GM12873 (cell line): ENCODE measurements at regions not wholly inside any gene's neighbourhood (a gene's known extent, or its start where the extent isn't known, plus 50 kb on each side); places are given as distances from the start of the nearest gene placed in this dataset.

Experiments
- TF ChIP-seq, protein P1 (sequence below): IDR thresholded peaks from 2 replicates; pipeline ENCODE4 v1.5.1; 2012; ENCODE audit warnings: low read depth, mild to moderate bottlenecking, moderate library complexity, low read length, control low read depth; ENCODE audit not compliant: insufficient read depth; ENCODE audit errors: missing control alignments

DNA sequence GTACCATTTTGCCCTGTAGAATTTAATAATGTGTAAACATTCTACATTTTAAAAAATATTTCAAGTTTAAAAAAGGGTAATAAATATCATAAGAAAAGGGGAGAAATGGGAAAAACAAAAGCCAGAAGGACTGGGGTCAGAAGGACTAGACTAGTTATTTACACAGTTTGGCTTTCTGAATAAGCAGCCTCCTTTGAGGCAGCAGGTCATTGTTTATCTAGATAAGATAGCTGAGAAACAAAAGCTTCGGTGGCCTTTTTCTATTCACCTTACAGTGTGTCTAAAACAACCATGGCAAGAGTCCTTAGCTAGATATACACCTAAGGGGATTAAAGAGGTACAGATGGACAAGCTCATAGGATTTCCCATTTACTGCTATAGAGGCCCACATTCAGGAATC is 396.5 kb upstream of the PMFBP1 start:
- TF ChIP-seq, protein P1, sequence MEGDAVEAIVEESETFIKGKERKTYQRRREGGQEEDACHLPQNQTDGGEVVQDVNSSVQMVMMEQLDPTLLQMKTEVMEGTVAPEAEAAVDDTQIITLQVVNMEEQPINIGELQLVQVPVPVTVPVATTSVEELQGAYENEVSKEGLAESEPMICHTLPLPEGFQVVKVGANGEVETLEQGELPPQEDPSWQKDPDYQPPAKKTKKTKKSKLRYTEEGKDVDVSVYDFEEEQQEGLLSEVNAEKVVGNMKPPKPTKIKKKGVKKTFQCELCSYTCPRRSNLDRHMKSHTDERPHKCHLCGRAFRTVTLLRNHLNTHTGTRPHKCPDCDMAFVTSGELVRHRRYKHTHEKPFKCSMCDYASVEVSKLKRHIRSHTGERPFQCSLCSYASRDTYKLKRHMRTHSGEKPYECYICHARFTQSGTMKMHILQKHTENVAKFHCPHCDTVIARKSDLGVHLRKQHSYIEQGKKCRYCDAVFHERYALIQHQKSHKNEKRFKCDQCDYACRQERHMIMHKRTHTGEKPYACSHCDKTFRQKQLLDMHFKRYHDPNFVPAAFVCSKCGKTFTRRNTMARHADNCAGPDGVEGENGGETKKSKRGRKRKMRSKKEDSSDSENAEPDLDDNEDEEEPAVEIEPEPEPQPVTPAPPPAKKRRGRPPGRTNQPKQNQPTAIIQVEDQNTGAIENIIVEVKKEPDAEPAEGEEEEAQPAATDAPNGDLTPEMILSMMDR, result no peak

DNA sequence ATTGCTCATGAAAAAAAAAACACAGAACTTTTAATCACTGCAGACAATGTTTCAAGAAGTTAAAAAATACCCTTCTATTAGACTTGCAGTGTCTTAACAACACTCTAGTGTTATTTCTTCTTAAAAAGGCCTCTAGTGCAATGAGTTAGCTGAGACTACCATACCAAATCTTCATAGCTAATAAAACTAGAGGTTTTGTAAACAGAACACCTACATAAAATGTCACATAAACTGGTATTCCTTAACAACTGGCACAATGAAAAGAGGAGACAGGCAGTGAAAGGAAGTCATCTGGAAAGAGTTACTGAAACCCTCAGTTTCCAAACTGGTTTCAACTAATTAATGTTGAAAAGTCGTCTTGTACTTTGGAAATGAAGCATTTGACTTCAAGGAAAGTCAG is 394.2 kb upstream of the PMFBP1 start:
- TF ChIP-seq, protein P1, result no peak

DNA sequence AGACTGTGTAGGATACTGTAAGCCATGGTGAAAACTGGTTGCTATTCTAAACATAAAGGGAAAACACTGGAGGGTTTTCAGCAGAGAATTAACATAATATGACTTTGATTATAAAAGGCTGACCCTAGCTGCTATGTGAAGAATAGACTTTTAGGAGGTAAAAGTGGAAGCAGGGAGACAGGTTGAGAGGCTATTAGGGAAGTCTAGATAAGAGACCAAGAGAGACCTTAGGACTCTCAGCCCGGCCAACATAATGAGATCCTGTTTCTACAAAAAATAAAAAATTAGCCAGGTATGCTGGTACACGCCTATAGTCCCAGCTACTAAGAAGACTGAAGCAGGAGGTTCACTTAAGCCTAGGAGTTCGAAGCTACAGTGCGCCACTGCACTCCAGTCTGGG is 393.2 kb upstream of the PMFBP1 start:
- TF ChIP-seq, protein P1, result no peak

DNA sequence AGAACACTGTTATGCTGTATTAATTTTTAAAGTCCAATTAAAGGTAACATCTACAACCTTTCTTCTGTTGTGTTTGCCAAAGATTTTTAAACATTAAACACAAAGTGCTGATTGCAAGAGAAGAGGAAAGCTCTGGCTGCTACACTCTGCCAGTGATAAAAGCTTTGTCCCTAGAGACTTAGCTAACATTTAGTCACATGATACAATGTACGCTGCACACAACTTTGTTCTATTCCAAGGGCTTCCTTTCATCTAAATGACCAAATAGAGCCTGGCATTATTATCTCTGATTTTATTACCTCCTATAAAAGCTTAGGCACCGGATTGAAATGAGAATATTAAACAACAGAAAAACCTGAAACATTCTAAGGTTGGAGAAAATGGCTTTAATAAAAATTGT is 388.7 kb upstream of the PMFBP1 start:
- TF ChIP-seq, protein P1, result no peak

DNA sequence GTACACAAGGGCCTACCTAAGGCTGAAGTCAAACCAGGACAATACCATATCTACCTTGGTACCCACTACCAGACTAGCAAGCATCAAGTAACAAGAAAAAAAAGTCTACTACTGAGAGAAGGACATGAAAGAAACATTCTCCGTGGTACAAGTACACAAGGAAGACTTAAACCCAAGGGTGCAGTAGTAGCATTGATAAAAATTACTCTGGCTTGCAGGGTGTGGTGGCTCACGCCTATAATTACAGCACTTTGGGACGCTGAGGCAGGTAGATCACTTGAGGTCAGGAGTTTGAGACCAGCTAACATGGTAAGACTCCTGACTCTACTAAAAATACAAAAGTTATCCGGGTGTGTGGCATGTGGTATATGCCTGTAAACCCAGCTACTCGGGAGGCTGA is 386.5 kb upstream of the PMFBP1 start:
- TF ChIP-seq, protein P1, result no peak

DNA sequence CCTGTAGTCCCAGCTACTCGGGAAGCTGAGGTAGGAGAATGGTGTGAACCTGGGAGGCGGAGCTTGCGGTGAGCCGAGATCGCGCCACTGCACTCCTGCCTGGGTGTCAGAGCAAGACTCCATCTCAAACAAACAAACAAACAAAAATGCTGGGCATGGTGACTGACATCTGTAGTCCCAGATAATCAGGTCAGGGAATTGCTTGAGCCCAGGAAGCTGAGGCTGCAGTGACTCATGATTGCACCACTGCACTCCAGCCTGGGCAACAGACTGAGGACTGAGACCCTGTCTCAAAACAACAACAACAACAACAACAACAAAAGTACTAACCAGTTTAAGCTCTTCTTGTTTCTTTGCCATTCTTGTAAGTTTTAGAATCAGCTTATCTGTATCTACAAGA is 383.0 kb upstream of the PMFBP1 start:
- TF ChIP-seq, protein P1, result no peak

DNA sequence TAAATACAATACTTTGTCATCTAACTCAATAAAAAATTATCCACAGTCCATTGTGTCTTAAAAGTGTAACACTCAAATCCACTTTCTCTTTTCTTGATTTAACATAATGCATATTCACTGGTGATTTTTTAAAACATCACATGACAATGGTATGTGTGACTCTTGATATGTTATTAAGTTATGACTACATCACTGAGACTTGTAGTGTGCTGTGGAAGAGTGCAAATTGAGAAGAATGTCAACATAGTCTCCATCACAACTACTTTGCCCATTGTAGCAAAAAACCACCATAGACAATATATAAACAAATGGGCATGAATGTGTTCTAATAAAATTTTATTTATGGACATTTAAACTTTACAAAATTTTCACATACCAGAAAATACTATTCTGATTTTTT is 380.7 kb upstream of the PMFBP1 start:
- TF ChIP-seq, protein P1, result no peak
